Peyer's patch (tissue), 4 donors: ENCODE measurements at regions not wholly inside any gene's neighbourhood (a gene's known extent, or its start where the extent isn't known, plus 50 kb on each side); places are given as distances from the start of the nearest gene placed in this dataset.

Source experiments
- POLR2A ChIP-seq, 2 donors: fragments of 450-650 bp; IDR thresholded peaks; one replicate each; pipeline ENCODE4 v1.5.1; 2017; ENCODE audit warnings: antibody characterized with exemption in 2 of 2, mild to moderate bottlenecking in 2 of 2, moderate library complexity in 2 of 2
- TF ChIP-seq, protein P1 (sequence below), 6 experiments: fragments of 450-650 bp in 4 of 6; fragments of 200-600 bp in 2 of 6; sonication (generic) in 1 of 6; IDR thresholded peaks; one replicate each; pipeline ENCODE4 v1.5.1; 2017 to 2019; ENCODE audit warnings: antibody characterized with exemption in 6 of 6, mild to moderate bottlenecking in 3 of 6, moderate library complexity in 1 of 6

DNA sequence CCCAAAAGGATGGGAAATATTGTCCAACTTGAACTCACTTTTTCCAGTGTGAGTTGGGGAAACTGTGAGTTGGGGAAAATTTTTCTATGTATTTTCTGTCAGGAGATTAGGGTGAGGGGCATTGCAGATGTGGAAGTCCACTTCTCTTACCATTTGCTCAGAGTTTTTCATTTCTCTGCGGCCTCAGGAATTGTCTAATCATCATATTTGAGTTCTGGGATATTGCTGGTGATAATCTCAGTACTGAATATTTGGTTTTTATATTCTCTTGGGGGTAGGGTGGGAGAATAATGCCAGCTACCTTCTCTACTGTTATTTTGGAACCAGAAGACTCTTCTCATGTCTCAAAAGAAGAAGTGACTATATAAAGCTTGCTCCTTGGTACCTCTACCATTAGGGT lies 141.3 kb upstream of the SLC13A1 start:
- no peak for TF ChIP-seq POLR2A (IDR thresholded peaks at IDR 0.05)
- TF ChIP-seq, protein P1, sequence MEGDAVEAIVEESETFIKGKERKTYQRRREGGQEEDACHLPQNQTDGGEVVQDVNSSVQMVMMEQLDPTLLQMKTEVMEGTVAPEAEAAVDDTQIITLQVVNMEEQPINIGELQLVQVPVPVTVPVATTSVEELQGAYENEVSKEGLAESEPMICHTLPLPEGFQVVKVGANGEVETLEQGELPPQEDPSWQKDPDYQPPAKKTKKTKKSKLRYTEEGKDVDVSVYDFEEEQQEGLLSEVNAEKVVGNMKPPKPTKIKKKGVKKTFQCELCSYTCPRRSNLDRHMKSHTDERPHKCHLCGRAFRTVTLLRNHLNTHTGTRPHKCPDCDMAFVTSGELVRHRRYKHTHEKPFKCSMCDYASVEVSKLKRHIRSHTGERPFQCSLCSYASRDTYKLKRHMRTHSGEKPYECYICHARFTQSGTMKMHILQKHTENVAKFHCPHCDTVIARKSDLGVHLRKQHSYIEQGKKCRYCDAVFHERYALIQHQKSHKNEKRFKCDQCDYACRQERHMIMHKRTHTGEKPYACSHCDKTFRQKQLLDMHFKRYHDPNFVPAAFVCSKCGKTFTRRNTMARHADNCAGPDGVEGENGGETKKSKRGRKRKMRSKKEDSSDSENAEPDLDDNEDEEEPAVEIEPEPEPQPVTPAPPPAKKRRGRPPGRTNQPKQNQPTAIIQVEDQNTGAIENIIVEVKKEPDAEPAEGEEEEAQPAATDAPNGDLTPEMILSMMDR (IDR thresholded peaks at IDR 0.05): no peak
